ENCODE measurements at regions not wholly inside any gene's neighbourhood (a gene's known extent, or its start where the extent isn't known, plus 50 kb on each side); places are given as distances from the start of the nearest gene placed in this dataset.

- TF ChIP-seq, protein P1, sequence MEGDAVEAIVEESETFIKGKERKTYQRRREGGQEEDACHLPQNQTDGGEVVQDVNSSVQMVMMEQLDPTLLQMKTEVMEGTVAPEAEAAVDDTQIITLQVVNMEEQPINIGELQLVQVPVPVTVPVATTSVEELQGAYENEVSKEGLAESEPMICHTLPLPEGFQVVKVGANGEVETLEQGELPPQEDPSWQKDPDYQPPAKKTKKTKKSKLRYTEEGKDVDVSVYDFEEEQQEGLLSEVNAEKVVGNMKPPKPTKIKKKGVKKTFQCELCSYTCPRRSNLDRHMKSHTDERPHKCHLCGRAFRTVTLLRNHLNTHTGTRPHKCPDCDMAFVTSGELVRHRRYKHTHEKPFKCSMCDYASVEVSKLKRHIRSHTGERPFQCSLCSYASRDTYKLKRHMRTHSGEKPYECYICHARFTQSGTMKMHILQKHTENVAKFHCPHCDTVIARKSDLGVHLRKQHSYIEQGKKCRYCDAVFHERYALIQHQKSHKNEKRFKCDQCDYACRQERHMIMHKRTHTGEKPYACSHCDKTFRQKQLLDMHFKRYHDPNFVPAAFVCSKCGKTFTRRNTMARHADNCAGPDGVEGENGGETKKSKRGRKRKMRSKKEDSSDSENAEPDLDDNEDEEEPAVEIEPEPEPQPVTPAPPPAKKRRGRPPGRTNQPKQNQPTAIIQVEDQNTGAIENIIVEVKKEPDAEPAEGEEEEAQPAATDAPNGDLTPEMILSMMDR (IDR thresholded peaks at IDR 0.05): no peak
- no peak for TF ChIP-seq POLR2A (IDR thresholded peaks at IDR 0.05)
Measured at GRCh38 chr2:118731413-118731812, 116.0 kb downstream of the EN1 start.
